GM23338 (cell line): ENCODE measurements at regions not wholly inside any gene's neighbourhood (a gene's known extent, or its start where the extent isn't known, plus 50 kb on each side); places are given as distances from the start of the nearest gene placed in this dataset.
A peak's percentile ranks its signal among the peaks of the same experiment; 100 is the strongest.

ENCODE experiments used
- ATAC-seq: fragments of 200-7000 bp; cut with Tn5 transposase; 3 replicates; pipeline ENCODE4 v1.9.1; 2020
- DNase-seq: peaks from one replicate; pipeline ENCODE4 v3.0.0-alpha.2; 2015; ENCODE audit warnings: low spot score
- H2AFZ ChIP-seq: fragments of 200-600 bp; sonication (generic); 2 replicates; pipeline ENCODE4 v1.8.0; 2016; ENCODE audit warnings: antibody characterized with exemption, mild to moderate bottlenecking, moderate library complexity
- H3F3A ChIP-seq: fragments of 200-600 bp; sonication (generic); replicated peaks from 2 replicates; pipeline ENCODE4 v1.8.0; 2017; ENCODE audit warnings: antibody characterized with exemption, mixed run types, low read depth
- H3K27ac ChIP-seq: fragments of 200-600 bp; sonication (generic); 2 replicates; pipeline ENCODE4 v1.6.1; 2016; ENCODE audit warnings: low read depth
- H3K27me3 ChIP-seq: fragments of 200-600 bp; sonication (generic); 2 replicates; pipeline ENCODE4 v1.8.0; 2016; ENCODE audit warnings: mild to moderate bottlenecking, mixed run types, moderate library complexity; ENCODE audit not compliant: insufficient read depth
- H3K36me3 ChIP-seq: fragments of 200-600 bp; sonication (generic); 2 replicates; pipeline ENCODE4 v1.8.0; 2016; ENCODE audit warnings: mild to moderate bottlenecking; ENCODE audit not compliant: insufficient read depth
- H3K4me1 ChIP-seq: fragments of 200-600 bp; sonication (generic); 2 replicates; pipeline ENCODE4 v1.8.0; 2016; ENCODE audit warnings: mild to moderate bottlenecking, moderate library complexity; ENCODE audit not compliant: insufficient read depth
- H3K4me2 ChIP-seq: fragments of 200-600 bp; sonication (generic); 2 replicates; pipeline ENCODE4 v1.7.1; 2017; ENCODE audit warnings: mixed run types
- H3K4me3 ChIP-seq: fragments of 200-600 bp; sonication (generic); 2 replicates; pipeline ENCODE4 v1.6.1; 2016; ENCODE audit warnings: mixed run types
- H3K79me2 ChIP-seq: fragments of 200-600 bp; sonication (generic); replicated peaks from 2 replicates; pipeline ENCODE4 v1.8.0; 2017; ENCODE audit warnings: mild to moderate bottlenecking; ENCODE audit not compliant: insufficient read depth
- H3K9me2 ChIP-seq: fragments of 200-600 bp; sonication (generic); 2 replicates; pipeline ENCODE4 v1.8.0; 2017; ENCODE audit not compliant: insufficient read depth
- H4K20me1 ChIP-seq: fragments of 200-600 bp; sonication (generic); replicated peaks from 2 replicates; pipeline ENCODE4 v1.8.0; 2017; ENCODE audit warnings: mild to moderate bottlenecking; ENCODE audit not compliant: insufficient read depth
- H3K27ac Mint-ChIP-seq: 2 replicates; pipeline ENCODE4 v1.8.0; 2020; ENCODE audit warnings: inconsistent platforms, mild to moderate bottlenecking, moderate library complexity, mixed read lengths
- H3K27me3 Mint-ChIP-seq: 3 replicates; pipeline ENCODE4 v1.8.0; 2022; ENCODE audit warnings: low read depth, mild to moderate bottlenecking, moderate library complexity, mixed read lengths, inconsistent platforms; ENCODE audit not compliant: insufficient read depth, poor library complexity
- H3K36me3 Mint-ChIP-seq: 3 replicates; pipeline ENCODE4 v1.8.0; 2021; ENCODE audit warnings: low read depth, mild to moderate bottlenecking, inconsistent platforms, moderate library complexity, mixed read lengths
- H3K4me1 Mint-ChIP-seq: 3 replicates; pipeline ENCODE4 v1.8.0; 2020; ENCODE audit warnings: mild to moderate bottlenecking, inconsistent platforms, mixed read lengths
- H3K4me3 Mint-ChIP-seq: 3 replicates; pipeline ENCODE4 v1.8.0; 2021; ENCODE audit warnings: moderate library complexity, mild to moderate bottlenecking, inconsistent platforms, mixed read lengths
- H3K9me3 Mint-ChIP-seq: 3 replicates; pipeline ENCODE4 v1.8.0; 2020; ENCODE audit warnings: moderate library complexity, mild to moderate bottlenecking, inconsistent platforms, mixed read lengths
- CREB1 ChIP-seq: fragments of 250-450 bp; sonication (Bioruptor Pico); IDR thresholded peaks from 2 replicates; pipeline ENCODE4 v1.5.0; 2020; ENCODE audit warnings: low read depth, mild to moderate bottlenecking, moderate library complexity
- CTCF ChIP-seq, 2 experiments: fragments of 200-600 bp in 1 of 2; sonication (generic) in 1 of 2; conservative IDR thresholded peaks; 2 replicates each; pipeline versions ENCODE4 v1.5.1 to v1.6.1; 2016 to 2017; ENCODE audit warnings: antibody characterized with exemption in 2 of 2, low read depth in 2 of 2, mild to moderate bottlenecking in 2 of 2, moderate library complexity in 1 of 2
- ETS1 ChIP-seq: IDR thresholded peaks from 2 replicates; pipeline ENCODE4 v1.6.1; 2016; ENCODE audit warnings: antibody characterized with exemption
- EZH2 ChIP-seq: fragments of 200-600 bp; sonication (generic); IDR thresholded peaks from one replicate; pipeline ENCODE4 v1.8.0; 2017; ENCODE audit warnings: antibody characterized with exemption, mild to moderate bottlenecking, low read depth; ENCODE audit not compliant: unreplicated experiment
- EZH2phosphoT487 ChIP-seq: fragments of 200-600 bp; sonication (generic); IDR thresholded peaks from one replicate; pipeline ENCODE4 v1.8.1; 2018; ENCODE audit warnings: antibody characterized with exemption; ENCODE audit not compliant: unreplicated experiment
- JUNB ChIP-seq: IDR thresholded peaks from one replicate; pipeline ENCODE4 v1.6.1; 2016; ENCODE audit warnings: antibody characterized with exemption; ENCODE audit not compliant: unreplicated experiment
- NANOG ChIP-seq: IDR thresholded peaks from 2 replicates; pipeline ENCODE4 v1.6.1; 2016; ENCODE audit warnings: antibody characterized with exemption, borderline replicate concordance
- POLR2AphosphoS5 ChIP-seq: IDR thresholded peaks from 2 replicates; pipeline ENCODE4 v1.6.1; 2016; ENCODE audit warnings: antibody characterized with exemption, low read depth
- REST ChIP-seq: IDR thresholded peaks from one replicate; pipeline ENCODE4 v1.6.1; 2018; ENCODE audit warnings: antibody characterized with exemption; ENCODE audit not compliant: unreplicated experiment
- STAT1 ChIP-seq: IDR thresholded peaks from one replicate; pipeline ENCODE4 v1.6.1; 2016; ENCODE audit warnings: antibody characterized with exemption; ENCODE audit not compliant: unreplicated experiment
- ZNF114 ChIP-seq: fragments of 250-450 bp; sonication (Bioruptor Pico); IDR thresholded peaks from 2 replicates; pipeline ENCODE4 v1.5.0; 2020; ENCODE audit warnings: mild to moderate bottlenecking, moderate library complexity
- ZNF331 ChIP-seq: fragments of 250-450 bp; sonication (Bioruptor Pico); IDR thresholded peaks from 2 replicates; pipeline ENCODE4 v1.5.0; 2020; ENCODE audit warnings: low read depth, mild to moderate bottlenecking, moderate library complexity
- ZNF462 ChIP-seq: fragments of 250-450 bp; sonication (Bioruptor Pico); IDR thresholded peaks from 2 replicates; pipeline ENCODE4 v1.5.0; 2020; ENCODE audit warnings: mild to moderate bottlenecking, moderate library complexity

GRCh38 chr2:8440029-8440778 is 241.7 kb upstream of the ID2 start:
- Histone ChIP-seq H3K27ac (no peak overlapping the region), H3F3A (no peaks in the 10 kb centered on the region), H3K4me2 (no peak overlapping the region), H3K27me3 (no peaks in the 10 kb centered on the region), H3K36me3 (no peaks in the 10 kb centered on the region), H3K4me3 (no peak overlapping the region), H2AFZ (no peak overlapping the region), H3K4me1 (peaks cover 16% of the 10 kb centered on the region), H4K20me1 (no peaks in the 10 kb centered on the region), H3K9me2 (peaks cover 1% of the 10 kb centered on the region; the same call in 1 of the 2 replicates), H3K79me2 (no peaks in the 10 kb centered on the region)
- Mint-ChIP-seq H3K27ac (no peak overlapping the region), H3K27me3 (peaks cover 4% of the 10 kb centered on the region), H3K4me1 (peaks cover 13% of the 10 kb centered on the region), H3K36me3 (peaks cover 5% of the 10 kb centered on the region; the same call in 1 of the 3 replicates), H3K9me3 (peaks cover 12% of the 10 kb centered on the region), H3K4me3 (no peak overlapping the region)
- no peak for ATAC-seq
- no peak for TF ChIP-seq ETS1
- no peak for TF ChIP-seq ZNF114 (CRISPR knock-in tag)
- no peak for TF ChIP-seq EZH2
- no peak for TF ChIP-seq CTCF (conservative IDR thresholded peaks at IDR 0.05; ENCODE audit: low read depth in 2 of 2)
- no peak for TF ChIP-seq STAT1
- no peak for TF ChIP-seq EZH2phosphoT487
- no peak for TF ChIP-seq REST
- no peak for TF ChIP-seq ZNF462 (CRISPR knock-in tag)
- no peak for TF ChIP-seq JUNB
- TF ChIP-seq CREB1 (CRISPR knock-in tag) = no peak
- TF ChIP-seq POLR2AphosphoS5 = no peak
- no peak for TF ChIP-seq NANOG
- TF ChIP-seq ZNF331 = no peak
- DNase-seq = peak; percentile 5
